ENCODE measurements at regions not wholly inside any gene's neighbourhood (a gene's known extent, or its start where the extent isn't known, plus 50 kb on each side); places are given as distances from the start of the nearest gene placed in this dataset.

- no peak for DNase-seq (ENCODE audit: low read depth)
Measured at GRCh38 chr15:66999046-66999968, 66.1 kb upstream of the SMAD3 start.

GRCh38 chr15:67000896-67001295 is 64.5 kb upstream of the SMAD3 start:
- no peak for DNase-seq (ENCODE audit: low read depth)

- no peak for DNase-seq (ENCODE audit: low read depth)
Measured at GRCh38 chr15:67002368-67002767, 63.0 kb upstream of the SMAD3 start.

GRCh38 chr15:67003586-67003985 is 61.8 kb upstream of the SMAD3 start:
- peak; percentile 72 for DNase-seq (ENCODE audit: low read depth)

- DNase-seq (ENCODE audit: low read depth) = no peak
Measured at GRCh38 chr15:67004142-67004541, 61.3 kb upstream of the SMAD3 start.

- no peak for DNase-seq (ENCODE audit: low read depth)
Measured at GRCh38 chr15:67005294-67005996, 60.0 kb upstream of the SMAD3 start.

GRCh38 chr15:67006083-67007065 is 59.0 kb upstream of the SMAD3 start:
- DNase-seq (ENCODE audit: low read depth) = no peak

GRCh38 chr15:67009576-67010569 is 55.5 kb upstream of the SMAD3 start:
- DNase-seq (ENCODE audit: low read depth) = no peak

- peak; percentile 58 for DNase-seq (ENCODE audit: low read depth)
Measured at GRCh38 chr15:67010898-67011616, 54.3 kb upstream of the SMAD3 start.

- no peak for DNase-seq (ENCODE audit: low read depth)
Measured at GRCh38 chr15:67011617-67012005, 53.8 kb upstream of the SMAD3 start.

- peak; percentile 94 for DNase-seq (ENCODE audit: low read depth)
Measured at GRCh38 chr15:67013696-67014095, 51.7 kb upstream of the SMAD3 start.
